HepG2 (cell line): ENCODE measurements at regions not wholly inside any gene's neighbourhood (a gene's known extent, or its start where the extent isn't known, plus 50 kb on each side); places are given as distances from the start of the nearest gene placed in this dataset.
"Not testable (repeated sequence)": the region's sequence is repeated elsewhere in the genome, so short reads cannot be mapped to it uniquely, and the experiment has no call there.

Experiments
- ATAC-seq: fragments of 200-7000 bp; cut with Tn5 transposase; 3 replicates; pipeline ENCODE4 v1.9.1; 2020; ENCODE audit warnings: mild to moderate bottlenecking, moderate library complexity
- BruUV-seq: library from RNA; stranded (reverse); fragments of 400-500 nt; replicated peaks from 2 replicates; lab custom pipeline; 2021; lab: Mats Ljungman, UMichigan
- CTCF ChIA-PET: fragments of 300-600 bp; formaldehyde crosslinking; extraction: SDS; loops from one replicate; lab custom pipeline; 2021; ENCODE audit warnings: low total read pairs, inconsistent platforms, low intra/inter-chr PET ratio; lab: Yijun Ruan, JAX
- POLR2A ChIA-PET: fragments of 350-600 bp; sonication (Branson Sonifier 250); formaldehyde crosslinking; loops from one replicate; lab custom pipeline; 2020; ENCODE audit warnings: antibody characterized with exemption, inconsistent platforms; lab: Yijun Ruan, JAX
- DNase-seq: peaks from one replicate; pipeline ENCODE4 v3.0.0-alpha.2; 2015; ENCODE audit warnings: low spot score
- FAIRE-seq: peaks from 3 replicates; lab custom pipeline; 2011; peaks lifted over from hg19 to GRCh38; lab: Jason Lieb, UNC
- H2AFZ ChIP-seq: one replicate; pipeline ENCODE4 v1.6.1; 2011; ENCODE audit warnings: low read length, inconsistent platforms
- H3K27ac ChIP-seq: fragments of 300-600 bp; 3 replicates; pipeline ENCODE4 v1.8.0; 2011; ENCODE audit warnings: mixed run types, mild to moderate bottlenecking, mixed read lengths, low read length, inconsistent platforms; ENCODE audit not compliant: insufficient read depth; ENCODE audit errors: extremely low read length
- H3K27me3 ChIP-seq, 2 experiments: fragments of 200-600 bp in 1 of 2; 2 replicates in 1 of 2; 3 replicates in 1 of 2; pipeline versions ENCODE4 v1.6.0 to v1.8.0; 2011; ENCODE audit warnings: low read length in 2 of 2, mild to moderate bottlenecking in 2 of 2, moderate library complexity in 2 of 2, inconsistent platforms in 1 of 2; ENCODE audit not compliant: insufficient read depth in 2 of 2, control insufficient read depth in 1 of 2
- H3K36me3 ChIP-seq, 2 experiments: fragments of 200-600 bp in 1 of 2; replicated peaks in 1 of 2; 2 replicates in 1 of 2; 3 replicates in 1 of 2; pipeline versions ENCODE4 v1.5.1 to v1.8.0; 2011; ENCODE audit warnings: low read length in 2 of 2, inconsistent platforms in 1 of 2; ENCODE audit not compliant: insufficient read depth in 2 of 2, control insufficient read depth in 1 of 2
- H3K4me1 ChIP-seq: 2 replicates; pipeline ENCODE4 v1.5.1; 2012; ENCODE audit warnings: low read length, inconsistent platforms; ENCODE audit not compliant: insufficient read depth
- H3K4me2 ChIP-seq: 2 replicates; pipeline ENCODE4 v1.6.0; 2011; ENCODE audit warnings: low read depth, low read length, inconsistent platforms
- H3K4me3 ChIP-seq, 3 experiments: fragments of 200-600 bp in 1 of 3; sonication (generic), shearing (Covaris generic) in 1 of 3; replicated peaks in 1 of 3; 2 replicates each; pipeline ENCODE4 v1.5.1; 2011 to 2016; ENCODE audit warnings: low read length in 3 of 3, inconsistent platforms in 2 of 3, low read depth in 2 of 3, mild to moderate bottlenecking in 2 of 3, control low read depth in 1 of 3, mixed read lengths in 1 of 3; ENCODE audit not compliant: insufficient read depth in 1 of 3
- H3K79me2 ChIP-seq: one replicate; pipeline ENCODE4 v1.6.1; 2011; ENCODE audit warnings: low read length, inconsistent platforms; ENCODE audit not compliant: insufficient read depth
- H3K9ac ChIP-seq: 2 replicates; pipeline ENCODE4 v1.6.0; 2011; ENCODE audit warnings: mild to moderate bottlenecking, low read depth, low read length, inconsistent platforms; ENCODE audit not compliant: insufficient read depth
- H3K9me3 ChIP-seq: 2 replicates; pipeline ENCODE4 v1.5.1; 2012; ENCODE audit warnings: mild to moderate bottlenecking, low read length
- H4K20me1 ChIP-seq: 2 replicates; pipeline ENCODE4 v1.6.0; 2011; ENCODE audit warnings: inconsistent platforms, mild to moderate bottlenecking, low read length, moderate library complexity; ENCODE audit not compliant: insufficient read depth
- ZNF451 ChIP-seq: sonication (generic); formaldehyde crosslinking; IDR thresholded peaks from 2 replicates; pipeline ENCODE4 v1.5.0; 2020; ENCODE audit warnings: mild to moderate bottlenecking, missing genetic modification reagents
- WGBS: methylation state at CpG from one replicate; pipeline ENCODE4 v1.1.6; 2017; ENCODE audit warnings: low lambda C conversion rate; 5-methylcytosine and 5-hydroxymethylcytosine counted together
- in situ Hi-C: cut with HindIII; loops from 2 replicates; pipeline ENCODE4 v1.10.0; 2017; ENCODE audit warnings: low pct_unique_long_range_greater_than_20kb; ENCODE audit not compliant: extremely low pct_ligation_motif_present
- intact Hi-C: fragments of 100-400 bp; cut with micrococcal nuclease; formaldehyde crosslinking; loops from one replicate; pipeline ENCODE4 v1.10.0; 2022; ENCODE audit not compliant: unreplicated experiment
- TF ChIP-seq, protein P1 (sequence below): sonication (generic); formaldehyde crosslinking; IDR thresholded peaks from 2 replicates; pipeline ENCODE4 v1.4.0; 2020; ENCODE audit warnings: mild to moderate bottlenecking, missing genetic modification reagents, borderline replicate concordance

DNA sequence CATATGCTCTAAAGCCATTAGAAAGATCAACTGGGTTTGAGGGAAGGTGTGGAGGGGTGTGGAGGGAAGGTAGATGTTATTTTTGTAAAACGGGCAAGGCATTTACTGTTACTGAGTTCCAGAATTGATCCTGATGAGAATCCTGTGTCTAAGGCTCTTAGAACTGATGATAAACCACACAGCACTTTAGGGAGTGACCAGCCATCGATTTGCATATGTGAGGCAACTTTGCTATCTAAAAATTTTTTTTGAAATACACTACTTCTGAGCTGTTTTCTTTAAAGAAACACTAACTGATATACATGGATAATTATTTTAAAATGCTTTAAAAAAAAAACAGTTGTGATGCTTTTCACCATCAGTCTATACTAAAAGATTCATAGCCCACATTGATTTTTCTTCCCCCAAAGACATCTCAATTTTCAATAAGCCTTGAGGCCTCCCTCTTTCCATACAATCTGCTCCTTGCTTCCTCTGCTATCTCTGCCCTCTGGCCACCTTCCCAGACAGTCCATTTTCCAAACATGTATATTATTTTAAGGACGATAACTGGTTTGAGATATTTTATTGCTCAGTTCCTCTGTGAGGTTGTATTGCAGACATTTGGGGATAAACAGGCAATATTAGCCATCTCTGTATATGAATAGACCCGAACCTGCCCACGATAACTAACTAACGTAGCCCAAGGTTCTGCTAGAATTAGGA is 265.9 kb downstream of the EFCAB11 start (continued):
- TF ChIP-seq, protein P1, sequence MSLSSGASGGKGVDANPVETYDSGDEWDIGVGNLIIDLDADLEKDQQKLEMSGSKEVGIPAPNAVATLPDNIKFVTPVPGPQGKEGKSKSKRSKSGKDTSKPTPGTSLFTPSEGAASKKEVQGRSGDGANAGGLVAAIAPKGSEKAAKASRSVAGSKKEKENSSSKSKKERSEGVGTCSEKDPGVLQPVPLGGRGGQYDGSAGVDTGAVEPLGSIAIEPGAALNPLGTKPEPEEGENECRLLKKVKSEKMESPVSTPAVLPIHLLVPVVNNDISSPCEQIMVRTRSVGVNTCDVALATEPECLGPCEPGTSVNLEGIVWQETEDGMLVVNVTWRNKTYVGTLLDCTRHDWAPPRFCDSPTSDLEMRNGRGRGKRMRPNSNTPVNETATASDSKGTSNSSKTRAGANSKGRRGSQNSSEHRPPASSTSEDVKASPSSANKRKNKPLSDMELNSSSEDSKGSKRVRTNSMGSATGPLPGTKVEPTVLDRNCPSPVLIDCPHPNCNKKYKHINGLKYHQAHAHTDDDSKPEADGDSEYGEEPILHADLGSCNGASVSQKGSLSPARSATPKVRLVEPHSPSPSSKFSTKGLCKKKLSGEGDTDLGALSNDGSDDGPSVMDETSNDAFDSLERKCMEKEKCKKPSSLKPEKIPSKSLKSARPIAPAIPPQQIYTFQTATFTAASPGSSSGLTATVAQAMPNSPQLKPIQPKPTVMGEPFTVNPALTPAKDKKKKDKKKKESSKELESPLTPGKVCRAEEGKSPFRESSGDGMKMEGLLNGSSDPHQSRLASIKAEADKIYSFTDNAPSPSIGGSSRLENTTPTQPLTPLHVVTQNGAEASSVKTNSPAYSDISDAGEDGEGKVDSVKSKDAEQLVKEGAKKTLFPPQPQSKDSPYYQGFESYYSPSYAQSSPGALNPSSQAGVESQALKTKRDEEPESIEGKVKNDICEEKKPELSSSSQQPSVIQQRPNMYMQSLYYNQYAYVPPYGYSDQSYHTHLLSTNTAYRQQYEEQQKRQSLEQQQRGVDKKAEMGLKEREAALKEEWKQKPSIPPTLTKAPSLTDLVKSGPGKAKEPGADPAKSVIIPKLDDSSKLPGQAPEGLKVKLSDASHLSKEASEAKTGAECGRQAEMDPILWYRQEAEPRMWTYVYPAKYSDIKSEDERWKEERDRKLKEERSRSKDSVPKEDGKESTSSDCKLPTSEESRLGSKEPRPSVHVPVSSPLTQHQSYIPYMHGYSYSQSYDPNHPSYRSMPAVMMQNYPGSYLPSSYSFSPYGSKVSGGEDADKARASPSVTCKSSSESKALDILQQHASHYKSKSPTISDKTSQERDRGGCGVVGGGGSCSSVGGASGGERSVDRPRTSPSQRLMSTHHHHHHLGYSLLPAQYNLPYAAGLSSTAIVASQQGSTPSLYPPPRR: no peak
- TF ChIP-seq ZNF451 (CRISPR knock-in tag): no peak

GRCh38 chr14:89687129-89687528 is 267.4 kb downstream of the EFCAB11 start:
- BruUV-seq, CTCF ChIA-PET: not testable (repeated sequence)
- 37% methylated on average over 3 of the region's 3 CpGs for WGBS

More at GRCh38 chr14:89687129-89687528, 267.4 kb downstream of the EFCAB11 start:
- H3K27me3 ChIP-seq, FAIRE-seq, H3K4me2 ChIP-seq, POLR2A ChIA-PET, H3K79me2 ChIP-seq, H3K4me1 ChIP-seq, H3K4me3 ChIP-seq, intact Hi-C loops, DNase-seq, H3K36me3 ChIP-seq, H2AFZ ChIP-seq, ATAC-seq, H3K27ac ChIP-seq, H3K9me3 ChIP-seq, H4K20me1 ChIP-seq, H3K9ac ChIP-seq, in situ Hi-C loops: not testable (repeated sequence)
